ENCODE measurements at regions not wholly inside any gene's neighbourhood (a gene's known extent, or its start where the extent isn't known, plus 50 kb on each side); places are given as distances from the start of the nearest gene placed in this dataset.

GRCh38 chr6:156725712-156726111 lies 51.5 kb upstream of the ARID1B start:
- DNase-seq (ENCODE audit: low spot score), result no peak

DNA sequence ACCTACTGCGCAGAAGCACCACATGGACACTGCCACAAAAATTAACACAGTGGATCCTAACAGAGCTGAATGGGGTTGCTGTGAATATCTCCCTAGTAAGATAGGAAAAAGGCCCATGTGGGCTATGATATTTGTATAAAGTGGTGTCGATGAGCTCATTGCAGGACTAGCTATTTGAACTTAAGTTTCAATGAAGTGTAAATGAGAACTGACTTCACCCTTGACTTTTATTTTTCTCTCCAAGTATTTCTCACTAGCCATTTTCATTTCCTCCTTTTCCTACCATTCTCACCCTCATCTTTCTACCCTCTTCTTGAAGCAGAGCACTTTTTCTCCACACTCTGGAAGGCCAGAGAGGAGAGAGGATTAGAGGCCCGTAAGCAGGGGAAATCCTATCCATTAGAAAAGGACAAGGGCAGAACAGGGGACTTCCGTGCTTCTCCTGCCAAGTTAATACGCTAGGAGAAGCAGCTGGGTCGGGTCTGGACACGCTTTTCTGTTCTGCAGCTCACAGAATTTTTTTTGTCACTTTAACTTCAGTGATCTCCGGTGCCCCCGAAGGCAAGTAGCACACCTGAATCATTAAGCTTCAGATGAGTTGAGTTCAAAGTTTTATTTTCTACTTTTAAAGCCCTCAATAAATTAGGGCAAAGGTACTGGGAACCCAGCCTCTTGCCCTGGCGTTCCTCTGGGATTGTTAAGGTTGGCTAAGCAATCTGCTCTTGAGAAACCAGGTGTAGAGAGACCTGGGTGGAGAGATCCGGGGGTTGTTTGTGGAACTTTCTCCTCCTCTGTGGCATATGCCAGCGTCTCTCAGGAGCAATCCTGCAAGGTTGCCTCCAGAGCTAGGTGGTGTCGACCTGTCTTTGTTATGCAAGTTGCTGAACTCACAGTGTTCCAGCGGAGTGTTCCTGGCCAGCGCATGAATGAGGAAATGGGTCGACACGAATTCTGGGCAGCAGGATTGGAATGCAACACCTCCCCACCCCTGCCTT lies 56.2 kb upstream of the ARID1B start:
- DNase-seq (ENCODE audit: low spot score), result no peak

GRCh38 chr6:156719720-156720563 lies 57.2 kb upstream of the ARID1B start:
- peak; percentile 85 for DNase-seq (ENCODE audit: low spot score)

DNA sequence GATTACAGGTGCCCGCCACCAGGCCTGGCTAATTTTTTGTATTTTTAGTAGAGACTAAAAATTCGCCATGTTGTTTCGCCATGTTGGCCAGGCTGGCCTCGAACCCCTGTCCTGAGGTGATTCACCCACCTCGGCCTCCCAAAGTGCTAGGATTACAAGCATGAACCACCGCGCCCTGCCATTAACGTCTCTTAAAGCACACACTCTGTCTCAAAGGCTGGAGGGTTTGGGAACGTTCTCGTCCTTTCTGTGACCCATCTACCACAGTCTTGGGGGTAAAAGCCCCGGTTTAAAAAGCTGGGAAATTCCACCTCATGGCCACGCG lies 57.8 kb upstream of the ARID1B start:
- DNase-seq (ENCODE audit: low spot score), result no peak

DNA sequence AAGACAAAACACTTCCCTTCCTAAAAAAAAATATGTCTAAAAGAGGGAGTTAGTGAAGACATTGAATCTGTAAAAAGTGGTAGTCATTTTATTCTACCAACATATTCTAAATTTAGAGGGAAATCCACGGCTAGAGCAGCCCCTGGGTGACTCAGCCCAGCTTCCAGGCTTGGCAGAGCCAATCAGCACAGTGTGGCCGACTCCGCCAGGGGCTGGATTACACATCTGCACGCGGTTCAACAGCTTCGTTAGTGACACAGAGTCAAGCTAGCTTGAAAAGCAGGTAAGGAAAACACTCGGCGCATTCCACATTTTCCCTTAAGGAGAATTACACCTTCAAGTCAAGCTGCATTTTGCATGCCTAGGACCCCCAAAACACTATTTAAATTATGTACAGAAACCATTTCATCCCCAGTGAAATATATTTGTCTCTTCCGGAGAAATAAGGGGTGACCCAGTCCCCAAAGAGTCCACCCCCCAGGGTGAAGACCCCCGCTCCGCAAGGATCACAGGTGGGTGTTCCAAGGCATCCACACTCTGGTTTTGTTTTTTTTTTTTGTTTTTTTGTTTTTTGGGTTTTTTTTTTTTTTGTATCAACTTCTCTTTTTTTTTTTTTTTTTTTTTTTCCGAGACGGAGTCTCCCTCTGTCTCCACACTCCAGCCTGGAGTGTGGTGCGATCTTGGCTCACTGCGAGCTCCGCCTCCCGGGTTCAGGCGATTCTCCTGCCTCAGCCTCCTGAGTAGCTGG lies 58.4 kb upstream of the ARID1B start:
- peak; percentile 71 for DNase-seq (ENCODE audit: low spot score)

DNA sequence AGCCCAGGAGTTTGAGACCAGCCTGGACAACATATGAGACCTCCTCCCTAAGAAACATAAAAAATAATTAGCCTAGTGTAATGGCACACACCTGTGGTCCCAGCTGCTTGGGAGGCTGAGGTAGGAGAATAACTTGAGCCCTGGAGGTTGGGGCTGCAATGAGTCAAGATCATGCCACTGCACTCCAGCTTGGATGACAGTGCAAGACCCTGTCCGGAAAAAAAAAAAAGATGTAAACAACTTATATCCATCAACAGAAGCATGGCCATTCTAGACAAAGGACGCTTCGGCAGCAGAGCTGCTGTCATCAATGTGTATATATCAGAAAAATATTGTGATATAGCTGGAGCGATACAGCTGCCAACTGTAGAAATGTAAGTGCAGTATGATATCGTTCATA lies 59.6 kb upstream of the ARID1B start:
- DNase-seq (ENCODE audit: low spot score), result no peak

DNA sequence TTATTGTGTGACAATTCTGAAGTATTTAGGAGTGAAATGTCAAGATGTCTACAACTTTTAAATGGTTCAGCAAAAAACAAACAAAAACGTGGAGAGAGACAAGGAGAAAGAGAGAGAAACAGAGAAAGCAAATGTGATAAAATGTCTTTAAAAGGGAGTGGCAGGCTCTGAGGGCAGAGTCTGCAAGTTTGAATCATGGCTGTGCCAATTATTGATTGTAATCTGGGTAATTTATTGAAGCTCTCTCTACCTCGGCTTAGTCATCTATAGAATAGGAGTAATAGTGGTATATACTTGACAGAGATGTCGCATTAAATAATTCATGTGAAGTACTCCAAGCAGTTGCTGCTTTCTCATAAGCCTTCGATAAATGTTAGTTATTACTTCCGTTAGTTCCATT lies 61.3 kb upstream of the ARID1B start:
- DNase-seq (ENCODE audit: low spot score), result no peak

DNA sequence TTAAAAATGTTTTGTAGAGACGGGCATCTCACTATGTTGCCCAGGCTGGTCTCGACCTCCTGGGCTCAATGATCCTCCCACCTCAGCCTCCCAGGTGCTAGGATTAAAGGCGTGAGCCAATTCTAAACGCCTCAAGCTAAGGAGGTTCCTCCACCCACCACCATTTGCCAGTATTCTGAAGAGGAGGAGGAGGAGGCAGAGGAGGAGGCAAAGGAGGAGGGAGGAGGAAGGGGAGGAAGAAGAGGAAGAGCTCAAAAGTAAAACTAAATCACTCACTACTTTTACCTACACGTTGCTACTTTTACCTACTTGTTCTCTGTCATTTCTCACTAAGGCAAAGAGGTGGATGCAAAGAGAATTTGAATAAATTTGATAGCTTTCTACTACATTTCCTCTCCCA lies 63.6 kb upstream of the ARID1B start:
- DNase-seq (ENCODE audit: low spot score), result no peak

GRCh38 chr6:156710479-156710878 lies 66.7 kb upstream of the ARID1B start:
- DNase-seq (ENCODE audit: low spot score), result no peak

- no peak for DNase-seq (ENCODE audit: low spot score)
Measured at GRCh38 chr6:156707818-156708217, 69.4 kb upstream of the ARID1B start.

GRCh38 chr6:156703719-156704118 lies 73.5 kb upstream of the ARID1B start:
- no peak for DNase-seq (ENCODE audit: low spot score)

GRCh38 chr6:156701966-156702365 lies 75.2 kb upstream of the ARID1B start:
- no peak for DNase-seq (ENCODE audit: low spot score)

DNA sequence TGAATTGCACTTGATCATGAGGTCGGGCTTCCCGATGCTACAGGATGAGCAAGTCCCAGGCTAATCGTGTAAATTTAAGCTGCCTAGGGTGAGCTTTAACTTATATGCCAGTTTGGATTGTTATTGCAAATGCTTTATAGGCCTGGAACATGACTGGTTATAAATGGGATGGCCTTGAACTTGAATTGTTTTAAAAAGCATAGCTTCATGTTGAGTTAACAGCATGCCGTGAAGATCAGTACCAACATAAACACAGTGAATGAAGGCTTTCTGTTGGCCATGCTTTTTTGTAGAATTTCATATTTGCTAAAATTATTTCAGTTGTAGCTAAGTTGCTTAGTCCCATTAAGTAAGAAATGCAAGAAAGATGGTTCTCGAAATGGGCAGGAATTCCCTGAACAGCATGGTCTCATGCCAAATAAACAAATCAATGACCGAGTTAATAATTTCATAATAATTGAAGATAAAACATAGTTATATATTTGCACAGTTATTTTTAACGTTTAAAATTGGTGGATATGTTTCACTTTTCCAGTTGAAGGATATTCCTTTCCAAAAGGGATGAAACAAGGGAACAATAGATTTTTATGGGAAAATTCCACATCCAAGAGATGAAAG lies 76.6 kb upstream of the ARID1B start:
- DNase-seq (ENCODE audit: low spot score), result no peak

- DNase-seq (ENCODE audit: low spot score), result no peak
Measured at GRCh38 chr6:156699935-156700334, 77.2 kb upstream of the ARID1B start.

DNA sequence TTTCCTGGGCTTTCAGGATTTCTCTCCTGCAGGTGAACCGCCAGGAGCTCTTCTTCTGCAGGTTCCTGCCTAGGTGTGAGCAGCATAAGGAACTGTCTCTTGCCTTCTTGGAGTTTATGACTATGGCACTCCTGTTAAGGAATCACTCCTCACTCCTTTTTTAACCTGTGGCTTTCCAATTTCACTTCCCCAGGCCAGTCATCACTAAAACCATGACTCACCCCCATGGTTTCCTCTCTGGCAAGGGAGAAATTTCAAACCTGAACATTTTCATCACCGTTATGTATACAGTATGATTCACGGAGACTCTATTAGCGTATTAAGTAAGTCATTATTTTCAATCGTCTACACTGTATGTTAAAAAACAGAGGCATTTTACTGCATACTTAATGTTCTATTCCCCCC lies 78.2 kb upstream of the ARID1B start:
- peak; percentile 27 for DNase-seq (ENCODE audit: low spot score)

GRCh38 chr6:156698239-156699016 lies 78.8 kb upstream of the ARID1B start:
- DNase-seq (ENCODE audit: low spot score), result no peak

- DNase-seq (ENCODE audit: low spot score), result no peak
Measured at GRCh38 chr6:156697225-156697830, 79.8 kb upstream of the ARID1B start.

DNA sequence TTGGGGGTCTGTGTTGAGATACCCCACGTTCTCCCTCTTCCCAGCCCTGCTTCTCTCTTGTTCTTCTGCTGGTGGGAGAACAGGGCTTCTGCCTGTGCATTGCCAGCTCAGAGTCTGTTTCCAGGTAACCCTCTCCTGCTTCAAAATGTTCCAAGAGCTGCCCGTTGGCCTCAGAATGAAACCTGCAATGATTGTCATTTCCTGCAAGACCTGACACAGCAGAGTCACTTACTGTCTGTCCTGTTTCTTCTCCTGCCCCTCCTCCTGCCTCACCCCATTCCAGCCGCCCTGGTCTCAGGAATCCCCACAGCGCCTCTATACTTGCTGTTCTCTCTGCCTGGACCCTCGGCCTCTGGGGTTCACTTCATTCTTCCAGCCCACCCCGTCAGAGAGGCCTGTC lies 81.4 kb upstream of the ARID1B start:
- no peak for DNase-seq (ENCODE audit: low spot score)

DNA sequence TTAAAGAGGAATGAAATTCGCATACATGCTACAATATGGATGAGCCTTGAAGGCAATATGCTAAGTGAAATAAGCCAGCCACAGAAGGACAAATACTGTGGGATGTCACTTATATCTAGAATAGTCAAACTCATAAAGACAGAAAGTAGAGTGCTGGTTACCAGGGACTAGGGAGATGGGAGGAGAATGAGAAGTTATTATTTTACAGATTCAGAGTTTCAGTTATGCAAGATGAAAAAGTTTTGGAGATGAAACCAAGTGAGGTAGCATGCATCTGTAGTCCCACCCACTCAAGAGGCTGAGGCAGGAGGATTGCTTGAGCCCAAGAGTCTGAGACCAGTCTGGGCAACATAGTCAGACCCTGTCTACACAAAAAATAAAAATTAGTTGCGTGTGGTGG lies 82.5 kb upstream of the ARID1B start:
- DNase-seq (ENCODE audit: low spot score), result no peak

GRCh38 chr6:156691018-156691417 lies 86.2 kb upstream of the ARID1B start:
- no peak for DNase-seq (ENCODE audit: low spot score)

DNA sequence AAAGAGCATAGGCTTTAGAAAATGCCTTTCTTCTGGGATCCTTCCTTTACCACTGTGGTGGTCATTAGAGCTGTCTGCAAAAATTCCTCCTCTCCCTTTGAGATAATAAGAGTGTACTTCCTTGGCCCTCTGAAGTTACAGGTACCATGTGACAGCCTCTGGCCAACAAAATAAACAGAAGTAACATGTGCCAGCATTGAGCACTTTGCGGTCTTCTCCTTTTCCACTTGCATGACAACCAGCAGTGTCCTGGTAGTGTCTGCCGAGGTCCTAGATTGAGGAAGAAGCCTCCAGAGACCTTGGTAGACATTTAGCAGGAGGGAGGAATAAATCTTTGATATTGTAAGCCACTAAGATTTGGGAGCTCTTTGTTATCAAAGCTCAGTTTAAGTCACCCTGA lies 87.5 kb upstream of the ARID1B start:
- DNase-seq (ENCODE audit: low spot score), result no peak

Measured in AG08396 (cell line).